ENCODE measurements at regions not wholly inside any gene's neighbourhood (a gene's known extent, or its start where the extent isn't known, plus 50 kb on each side); places are given as distances from the start of the nearest gene placed in this dataset.
"Not testable (repeated sequence)": the region's sequence is repeated elsewhere in the genome, so short reads cannot be mapped to it uniquely, and the experiment has no call there.

GRCh38 chr9:119933191-119933590 lies 564.0 kb upstream of the BRINP1 start:
- Mint-ChIP-seq H3K36me3 (no peaks in the 10 kb centered on the region), H3K27me3 (peaks cover 8% of the 10 kb centered on the region), H3K4me1 (no peaks in the 10 kb centered on the region), H3K4me3 (no peak overlapping the region), H3K27ac (no peak overlapping the region), H3K9me3 (no peaks in the 10 kb centered on the region)

DNA sequence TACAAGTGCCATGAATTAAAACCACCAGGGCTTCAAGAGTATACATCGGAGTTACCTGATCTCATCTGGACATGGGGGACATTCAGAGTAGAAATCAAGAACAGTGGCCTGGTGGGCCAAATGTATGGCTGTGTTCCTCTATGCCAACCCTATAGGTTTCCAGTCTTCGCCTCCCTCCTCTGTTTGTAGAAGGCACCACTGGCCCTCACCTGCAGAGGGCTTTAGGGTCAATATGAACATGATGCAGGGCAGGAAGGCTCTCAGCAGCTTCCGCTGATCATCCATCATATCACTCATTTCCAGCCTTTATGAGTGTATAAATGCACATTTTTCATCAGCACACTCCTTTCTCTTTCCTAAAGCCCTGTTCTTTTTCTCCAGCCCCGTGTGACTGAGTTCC lies 555.5 kb upstream of the BRINP1 start:
- H3K9me3 Mint-ChIP-seq: peaks cover 10% of the 10 kb centered on the region
- no peaks in the 10 kb centered on the region for H3K27me3 Mint-ChIP-seq
- H3K27ac Mint-ChIP-seq: no peak overlapping the region
- H3K4me1 Mint-ChIP-seq: no peaks in the 10 kb centered on the region
- H3K36me3 Mint-ChIP-seq: no peaks in the 10 kb centered on the region
- H3K4me3 Mint-ChIP-seq: no peak overlapping the region

DNA sequence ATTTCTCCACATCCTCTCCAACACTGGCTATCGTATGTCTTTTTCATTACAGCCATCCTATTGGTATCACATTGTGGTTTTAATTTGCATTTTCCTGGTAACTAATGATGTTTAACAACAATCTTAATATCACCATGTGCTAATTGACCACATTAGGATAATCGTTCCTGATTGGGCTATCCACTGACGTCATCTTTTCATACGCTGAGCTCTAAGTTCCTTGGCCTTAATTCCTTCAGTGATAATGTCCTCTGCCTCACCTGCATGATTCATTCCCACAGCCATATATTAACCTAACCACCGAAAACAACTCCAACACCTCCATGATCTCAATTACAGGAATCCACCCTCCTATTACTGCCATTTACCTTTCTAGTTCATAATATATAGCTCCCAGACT lies 547.9 kb upstream of the BRINP1 start:
- H3K27me3 Mint-ChIP-seq: no peaks in the 10 kb centered on the region
- H3K36me3 Mint-ChIP-seq: no peaks in the 10 kb centered on the region
- H3K4me1 Mint-ChIP-seq: no peaks in the 10 kb centered on the region
- no peak overlapping the region for H3K27ac Mint-ChIP-seq
- H3K9me3 Mint-ChIP-seq: peaks cover 5% of the 10 kb centered on the region
- H3K4me3 Mint-ChIP-seq: no peak overlapping the region

- no peaks in the 10 kb centered on the region for H3K27me3 Mint-ChIP-seq
Measured at GRCh38 chr9:119907056-119907455, 537.8 kb upstream of the BRINP1 start.

DNA sequence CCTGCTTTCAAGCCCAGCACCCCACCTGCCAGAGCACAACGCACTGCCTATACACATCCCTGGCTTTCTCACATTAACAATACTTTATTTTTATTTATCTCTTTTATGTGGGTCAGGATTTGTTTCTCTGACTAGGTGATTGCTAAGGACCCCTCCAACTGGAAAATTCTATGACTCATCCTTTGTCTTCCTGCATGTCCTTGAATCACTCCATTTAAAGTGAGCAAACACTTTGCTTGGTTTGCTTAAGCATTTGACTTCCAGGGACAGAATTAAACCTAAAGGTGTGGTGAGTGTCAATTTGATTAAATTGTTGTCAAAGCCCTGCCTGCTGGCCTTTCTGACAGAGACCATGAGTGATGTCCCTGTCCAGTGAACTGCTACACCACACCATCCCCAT lies 536.5 kb upstream of the BRINP1 start:
- Mint-ChIP-seq H3K4me3 (no peak overlapping the region), H3K27ac (no peak overlapping the region), H3K27me3 (peaks cover under 1% of the 10 kb centered on the region), H3K4me1 (no peaks in the 10 kb centered on the region), H3K36me3 (no peaks in the 10 kb centered on the region), H3K9me3 (peaks cover 12% of the 10 kb centered on the region)

More at GRCh38 chr9:119907056-119907455, 537.8 kb upstream of the BRINP1 start:
- Mint-ChIP-seq H3K27ac (no peak overlapping the region), H3K4me1 (no peaks in the 10 kb centered on the region), H3K36me3 (no peaks in the 10 kb centered on the region), H3K4me3 (no peak overlapping the region), H3K9me3 (peaks cover 12% of the 10 kb centered on the region)

DNA sequence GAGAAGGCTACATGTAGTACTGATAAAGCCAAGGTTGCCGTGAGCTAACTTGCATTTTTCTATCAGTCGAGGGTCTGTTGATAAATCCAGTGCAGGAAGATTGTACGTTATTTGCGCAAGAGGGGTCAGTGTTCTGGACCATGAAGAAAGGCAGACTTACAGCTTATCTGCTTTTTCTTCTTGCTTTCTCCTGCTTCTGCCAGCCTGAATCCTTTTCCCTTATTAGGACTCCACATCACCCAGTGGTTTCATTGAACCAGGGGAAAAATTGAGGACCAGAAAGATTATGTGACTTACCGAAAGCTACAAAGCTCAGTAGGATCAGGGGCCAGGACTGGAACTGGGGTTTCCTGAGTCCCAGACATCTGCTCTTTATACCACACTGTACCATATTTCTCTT lies 534.6 kb upstream of the BRINP1 start:
- Mint-ChIP-seq H3K9me3 (peaks cover 6% of the 10 kb centered on the region), H3K36me3 (no peaks in the 10 kb centered on the region), H3K4me3 (no peak overlapping the region), H3K27ac (no peak overlapping the region), H3K4me1 (no peaks in the 10 kb centered on the region), H3K27me3 (peaks cover 2% of the 10 kb centered on the region)

DNA sequence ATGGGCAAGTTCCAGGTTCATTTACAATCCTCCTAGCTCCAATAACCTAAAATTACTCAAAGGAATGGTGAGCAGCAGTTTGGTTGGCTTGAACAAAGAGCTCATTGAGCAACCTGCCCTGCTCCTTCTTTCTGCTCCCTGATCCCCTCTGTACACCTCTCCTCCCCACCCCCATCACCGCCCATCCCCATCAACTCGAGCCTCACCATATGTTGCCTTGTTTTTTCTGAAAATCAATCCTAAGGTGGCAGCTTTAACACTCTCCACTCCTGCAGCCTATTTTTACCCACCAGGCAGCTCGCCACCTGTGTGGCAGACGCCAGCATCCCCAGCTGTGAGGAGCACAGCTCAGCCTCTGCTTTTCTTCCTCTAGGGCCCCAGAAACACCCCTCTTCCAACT lies 533.4 kb upstream of the BRINP1 start:
- Mint-ChIP-seq H3K9me3 (peaks cover 5% of the 10 kb centered on the region), H3K36me3 (no peaks in the 10 kb centered on the region), H3K4me1 (no peaks in the 10 kb centered on the region), H3K27me3 (peaks cover 2% of the 10 kb centered on the region), H3K4me3 (no peak overlapping the region), H3K27ac (no peak overlapping the region)

- Mint-ChIP-seq H3K36me3 (no peaks in the 10 kb centered on the region), H3K4me3 (no peak overlapping the region), H3K4me1 (no peaks in the 10 kb centered on the region), H3K27me3 (peaks cover 6% of the 10 kb centered on the region), H3K27ac (no peak overlapping the region), H3K9me3 (peaks cover 8% of the 10 kb centered on the region)
Measured at GRCh38 chr9:119898316-119898715, 529.1 kb upstream of the BRINP1 start.

DNA sequence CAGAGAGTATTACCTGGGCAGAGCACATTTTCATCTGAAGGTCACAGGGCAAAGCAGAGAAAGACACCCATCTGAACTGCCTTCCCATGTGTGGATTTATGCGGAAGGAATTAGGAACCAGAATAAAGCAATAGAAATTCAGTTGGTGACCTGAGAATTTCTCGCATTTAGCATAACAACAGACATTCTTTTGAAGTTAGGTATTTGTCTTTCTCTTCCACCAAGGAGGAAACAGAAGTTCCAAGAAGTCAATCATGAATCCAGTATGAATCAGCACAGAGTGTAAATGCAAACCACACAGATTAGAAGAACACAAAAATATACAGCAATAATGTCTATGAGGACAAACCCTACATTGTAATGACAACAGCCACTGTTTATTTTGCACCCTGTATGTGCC lies 515.2 kb upstream of the BRINP1 start:
- Mint-ChIP-seq H3K4me3 (no peak overlapping the region), H3K27ac (no peak overlapping the region), H3K9me3 (peaks cover 10% of the 10 kb centered on the region), H3K4me1 (no peaks in the 10 kb centered on the region), H3K36me3 (no peaks in the 10 kb centered on the region), H3K27me3 (peaks cover 3% of the 10 kb centered on the region)

- H3K27ac Mint-ChIP-seq: no peak overlapping the region
- H3K4me1 Mint-ChIP-seq: no peaks in the 10 kb centered on the region
- H3K27me3 Mint-ChIP-seq: peaks cover 3% of the 10 kb centered on the region
- H3K4me3 Mint-ChIP-seq: no peak overlapping the region
- H3K36me3 Mint-ChIP-seq: no peaks in the 10 kb centered on the region
- H3K9me3 Mint-ChIP-seq: peaks cover 10% of the 10 kb centered on the region
Measured at GRCh38 chr9:119881898-119882297, 512.7 kb upstream of the BRINP1 start.

DNA sequence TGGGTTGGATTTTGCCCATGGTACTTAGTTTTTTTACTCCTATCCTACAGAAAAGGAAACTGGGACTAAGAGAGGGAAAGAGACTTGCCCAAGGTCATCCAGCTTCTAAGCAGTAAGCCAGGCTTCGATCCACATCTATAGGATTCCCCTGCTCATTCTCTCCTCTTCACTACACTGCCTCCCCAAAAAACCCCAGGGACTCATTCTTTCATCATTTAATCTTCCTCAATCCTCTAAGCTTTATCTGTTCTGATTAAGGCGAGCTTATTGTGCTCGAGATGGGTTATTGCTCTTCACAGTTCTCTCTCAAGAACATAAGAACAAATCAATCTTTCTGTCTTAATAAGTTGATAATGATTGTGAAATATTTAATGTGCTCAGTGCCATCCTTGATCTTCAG lies 511.1 kb upstream of the BRINP1 start:
- peaks cover 10% of the 10 kb centered on the region for H3K9me3 Mint-ChIP-seq
- no peak overlapping the region for H3K27ac Mint-ChIP-seq
- H3K27me3 Mint-ChIP-seq: peaks cover 3% of the 10 kb centered on the region
- H3K4me1 Mint-ChIP-seq: no peaks in the 10 kb centered on the region
- H3K4me3 Mint-ChIP-seq: no peak overlapping the region
- no peaks in the 10 kb centered on the region for H3K36me3 Mint-ChIP-seq

DNA sequence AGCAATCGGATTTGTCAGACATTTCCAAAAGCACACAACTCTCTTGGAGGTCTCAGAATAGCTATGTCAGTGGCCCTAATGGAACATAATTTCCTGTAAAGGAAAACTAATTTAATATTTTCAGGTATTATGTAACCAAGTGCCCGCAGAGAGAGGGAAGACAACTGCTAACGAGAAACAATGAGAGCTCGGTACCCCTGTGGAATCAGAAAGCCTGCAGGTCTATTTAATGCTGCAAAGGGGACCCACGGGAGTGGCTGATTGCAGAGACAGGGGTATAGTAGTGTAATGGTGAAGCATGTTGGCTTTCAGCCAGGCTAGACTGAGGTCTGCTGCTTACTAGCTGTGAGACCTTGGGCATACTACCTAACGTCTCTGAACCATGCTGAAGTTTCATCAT lies 508.1 kb upstream of the BRINP1 start:
- Mint-ChIP-seq H3K9me3 (peaks cover 15% of the 10 kb centered on the region), H3K27ac (no peak overlapping the region), H3K4me1 (no peaks in the 10 kb centered on the region), H3K36me3 (no peaks in the 10 kb centered on the region), H3K4me3 (no peak overlapping the region), H3K27me3 (peaks cover 3% of the 10 kb centered on the region)

DNA sequence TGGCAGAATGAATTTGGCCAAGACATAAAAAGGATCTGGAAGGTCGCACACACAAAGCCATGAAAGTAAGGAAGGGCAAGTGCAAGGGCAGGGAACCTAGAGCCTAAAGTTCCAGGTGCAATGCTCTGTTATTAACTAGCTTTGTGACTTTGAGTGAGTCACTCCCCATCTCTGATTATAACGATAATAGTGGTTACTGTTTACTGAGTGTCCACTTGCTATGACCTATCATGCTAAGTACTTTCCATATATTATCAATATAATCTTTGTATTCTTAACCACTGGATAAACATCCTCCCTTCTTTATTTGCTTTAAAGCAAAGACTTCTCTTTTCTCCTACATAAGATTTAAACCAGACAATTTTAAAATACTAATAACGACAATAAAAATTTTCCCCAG lies 504.6 kb upstream of the BRINP1 start:
- Mint-ChIP-seq H3K36me3 (no peaks in the 10 kb centered on the region), H3K9me3 (peaks cover 5% of the 10 kb centered on the region), H3K4me3 (no peak overlapping the region), H3K27ac (no peak overlapping the region), H3K27me3 (no peaks in the 10 kb centered on the region), H3K4me1 (no peaks in the 10 kb centered on the region)

GRCh38 chr9:119870251-119870650 lies 501.0 kb upstream of the BRINP1 start:
- H3K4me3 Mint-ChIP-seq, H3K36me3 Mint-ChIP-seq, H3K27ac Mint-ChIP-seq, H3K27me3 Mint-ChIP-seq, H3K9me3 Mint-ChIP-seq, H3K4me1 Mint-ChIP-seq: not testable (repeated sequence)

GRCh38 chr9:119868694-119869093 lies 499.5 kb upstream of the BRINP1 start:
- no peaks in the 10 kb centered on the region for H3K9me3 Mint-ChIP-seq

GRCh38 chr9:119861842-119862241 lies 492.6 kb upstream of the BRINP1 start:
- H3K4me3 Mint-ChIP-seq: no peak overlapping the region
- H3K27ac Mint-ChIP-seq: no peak overlapping the region
- H3K27me3 Mint-ChIP-seq: peaks cover 4% of the 10 kb centered on the region
- no peaks in the 10 kb centered on the region for H3K4me1 Mint-ChIP-seq
- H3K36me3 Mint-ChIP-seq: no peaks in the 10 kb centered on the region
- H3K9me3 Mint-ChIP-seq: no peaks in the 10 kb centered on the region

More at GRCh38 chr9:119868694-119869093, 499.5 kb upstream of the BRINP1 start:
- H3K4me3 Mint-ChIP-seq: no peak overlapping the region
- no peak overlapping the region for H3K27ac Mint-ChIP-seq
- no peaks in the 10 kb centered on the region for H3K36me3 Mint-ChIP-seq
- H3K4me1 Mint-ChIP-seq: no peaks in the 10 kb centered on the region
- H3K27me3 Mint-ChIP-seq: no peaks in the 10 kb centered on the region

- Mint-ChIP-seq H3K36me3 (no peaks in the 10 kb centered on the region), H3K4me3 (no peak overlapping the region), H3K27ac (no peak overlapping the region), H3K27me3 (peaks cover 4% of the 10 kb centered on the region), H3K9me3 (no peaks in the 10 kb centered on the region), H3K4me1 (no peaks in the 10 kb centered on the region)
Measured at GRCh38 chr9:119859128-119859527, 489.9 kb upstream of the BRINP1 start.

Measured in activated naive CD4-positive, alpha-beta T cell treated with anti-CD3 and anti-CD28 coated beads, Interleukin-2, amount 50 U/mL, for 24 hours (primary cell).